ENCODE measurements at regions not wholly inside any gene's neighbourhood (a gene's known extent, or its start where the extent isn't known, plus 50 kb on each side); places are given as distances from the start of the nearest gene placed in this dataset.
"Not testable (repeated sequence)": the region's sequence is repeated elsewhere in the genome, so short reads cannot be mapped to it uniquely, and the experiment has no call there.

- no peak for DNase-seq (ENCODE audit: low spot score)
Measured at GRCh38 chr12:5262450-5262849, 169.5 kb upstream of the NTF3 start.

GRCh38 chr12:5262885-5263284 is 169.0 kb upstream of the NTF3 start:
- DNase-seq (ENCODE audit: low spot score): no peak

- DNase-seq (ENCODE audit: low spot score): no peak
Measured at GRCh38 chr12:5264006-5264405, 167.9 kb upstream of the NTF3 start.

- DNase-seq (ENCODE audit: low spot score): no peak
Measured at GRCh38 chr12:5267603-5268423, 164.1 kb upstream of the NTF3 start.

- DNase-seq (ENCODE audit: low spot score): no peak
Measured at GRCh38 chr12:5268424-5269210, 163.3 kb upstream of the NTF3 start.

GRCh38 chr12:5269846-5270245 is 162.1 kb upstream of the NTF3 start:
- no peak for DNase-seq (ENCODE audit: low spot score)

GRCh38 chr12:5272018-5272785 is 159.7 kb upstream of the NTF3 start:
- no peak for DNase-seq (ENCODE audit: low spot score)

DNA sequence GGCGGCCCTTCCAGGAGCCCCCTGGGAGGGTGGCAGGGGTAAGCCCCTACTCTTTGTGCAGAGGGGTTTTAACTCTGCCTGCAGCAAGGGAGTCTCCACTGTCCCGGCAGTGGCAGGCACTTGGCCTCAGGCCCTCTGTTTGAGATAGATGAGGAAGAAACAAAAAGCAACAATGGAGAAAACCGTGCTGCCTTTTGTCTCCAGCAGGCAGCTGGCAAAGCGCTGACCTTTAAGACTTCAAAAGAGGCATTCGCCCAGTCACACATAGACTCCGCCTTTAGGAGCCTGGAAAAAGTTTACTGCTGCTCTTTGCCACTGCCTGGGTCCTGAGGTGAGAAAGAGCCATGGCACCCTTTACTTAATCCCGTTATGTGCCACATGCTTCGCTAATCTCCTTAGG is 158.2 kb upstream of the NTF3 start:
- DNase-seq (ENCODE audit: low spot score): no peak

GRCh38 chr12:5276327-5276880 is 155.5 kb upstream of the NTF3 start:
- no peak for DNase-seq (ENCODE audit: low spot score)

GRCh38 chr12:5280086-5280485 is 151.8 kb upstream of the NTF3 start:
- DNase-seq (ENCODE audit: low spot score): no peak

- DNase-seq (ENCODE audit: low spot score): not testable (repeated sequence)
Measured at GRCh38 chr12:5290368-5290767, 141.5 kb upstream of the NTF3 start.

DNA sequence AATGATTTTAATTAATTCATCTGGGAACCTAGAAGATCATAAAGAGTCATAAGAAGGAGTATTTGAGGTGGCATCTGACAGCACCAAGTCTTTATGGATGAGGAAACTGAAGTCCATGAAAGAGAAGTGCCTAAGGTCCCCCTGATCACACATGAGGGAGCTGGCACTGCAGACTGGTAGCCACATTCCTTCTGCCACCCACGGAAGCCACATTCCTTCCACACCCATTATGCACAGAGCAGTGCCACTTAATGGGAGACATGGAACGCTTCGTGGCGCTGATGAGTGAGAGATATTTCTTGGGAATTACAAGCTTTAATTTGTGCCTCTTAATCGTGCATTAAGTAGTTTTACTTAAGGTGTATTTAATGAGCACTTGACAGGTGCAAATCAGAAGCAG is 139.3 kb upstream of the NTF3 start:
- no peak for DNase-seq (ENCODE audit: low spot score)

DNA sequence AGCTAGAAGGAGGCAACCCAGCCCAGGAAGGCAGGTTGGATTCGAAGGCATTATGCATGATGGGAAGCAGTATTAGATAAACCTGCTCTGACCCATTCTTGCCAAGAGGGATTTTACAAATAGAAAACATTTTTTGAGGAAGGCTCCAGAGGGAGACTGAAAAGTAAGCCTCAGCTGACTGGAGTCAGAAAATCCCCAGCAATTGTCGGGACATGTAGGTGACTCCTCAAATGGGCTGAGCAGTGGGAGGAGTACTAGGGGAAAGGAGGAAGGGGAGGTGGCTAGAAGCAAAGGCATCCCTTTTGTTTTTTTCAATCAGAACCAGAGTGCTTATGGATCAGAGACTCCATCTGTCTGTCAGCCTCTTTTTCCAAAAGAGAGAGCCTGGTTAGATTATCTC is 138.1 kb upstream of the NTF3 start:
- no peak for DNase-seq (ENCODE audit: low spot score)

- no peak for DNase-seq (ENCODE audit: low spot score)
Measured at GRCh38 chr12:5294274-5295070, 137.4 kb upstream of the NTF3 start.

DNA sequence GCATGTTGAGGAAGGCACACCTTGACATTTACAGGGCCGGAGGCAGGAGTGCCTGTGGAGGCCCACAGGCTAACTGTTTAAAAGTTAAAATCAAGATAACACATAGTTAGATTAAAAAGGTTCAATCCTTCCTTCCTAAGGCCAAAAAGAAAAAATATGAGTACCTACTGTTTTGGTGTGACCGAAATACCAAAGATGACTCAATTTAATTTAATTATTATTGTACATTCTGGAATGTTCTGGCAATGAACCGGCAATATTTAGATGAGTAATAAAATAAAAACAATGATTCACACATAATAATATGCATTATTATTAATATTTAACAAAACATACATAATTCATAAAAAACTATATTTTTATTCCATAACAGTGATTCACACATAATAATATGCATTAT is 136.8 kb upstream of the NTF3 start:
- no peak for DNase-seq (ENCODE audit: low spot score)

- no peak for DNase-seq (ENCODE audit: low spot score)
Measured at GRCh38 chr12:5295996-5296395, 135.9 kb upstream of the NTF3 start.

DNA sequence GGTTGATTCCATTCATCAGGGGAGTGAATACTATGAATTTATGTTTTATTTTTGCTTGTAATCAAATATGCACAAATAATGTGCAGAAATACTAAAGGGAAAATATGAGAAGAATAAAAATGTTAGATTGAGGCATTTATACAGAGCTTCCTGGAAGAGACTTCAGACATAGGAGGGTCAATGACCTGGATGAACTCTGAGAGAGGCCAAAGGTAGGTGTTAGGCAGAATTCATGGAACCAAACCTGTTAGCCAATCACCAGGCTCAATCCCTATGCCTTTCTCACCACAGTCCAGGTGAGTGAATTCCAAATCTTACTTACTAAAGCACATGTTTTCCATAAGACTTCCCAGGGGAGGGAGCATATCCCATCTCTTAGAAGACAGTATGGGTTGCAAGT is 130.4 kb upstream of the NTF3 start:
- DNase-seq (ENCODE audit: low spot score): no peak

- DNase-seq (ENCODE audit: low spot score): no peak
Measured at GRCh38 chr12:5305425-5305824, 126.5 kb upstream of the NTF3 start.

DNA sequence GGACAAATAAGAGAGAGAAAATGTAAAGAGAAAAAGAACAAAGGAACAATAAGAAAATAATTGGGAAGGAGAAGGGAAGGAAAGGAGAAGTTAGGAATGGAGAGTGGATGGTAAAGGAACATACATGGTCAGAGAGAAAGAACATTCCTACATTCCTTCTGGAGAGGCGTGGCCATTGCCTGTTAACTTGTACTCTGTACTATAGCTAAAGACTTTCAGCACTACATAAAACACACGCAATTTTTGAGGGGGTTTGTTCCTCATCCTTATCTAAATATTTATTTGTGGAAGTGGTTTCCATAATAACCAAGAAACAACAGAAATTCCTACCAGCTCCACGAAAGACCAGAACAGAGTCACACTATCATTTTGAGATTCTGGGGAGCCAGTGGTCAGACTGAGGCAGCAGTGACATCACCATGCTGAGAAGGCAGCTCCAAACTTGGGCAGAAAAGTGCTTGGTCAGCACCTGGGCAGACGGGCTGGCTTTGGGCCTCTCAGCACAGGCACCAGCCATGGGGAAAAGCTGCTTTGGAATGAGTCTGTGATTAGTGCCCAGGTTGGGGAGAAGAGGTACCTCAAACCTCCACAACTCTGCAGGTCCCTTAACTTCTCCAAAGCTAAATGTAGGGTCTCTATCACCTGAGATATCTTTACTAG is 125.9 kb upstream of the NTF3 start:
- no peak for DNase-seq (ENCODE audit: low spot score)

DNA sequence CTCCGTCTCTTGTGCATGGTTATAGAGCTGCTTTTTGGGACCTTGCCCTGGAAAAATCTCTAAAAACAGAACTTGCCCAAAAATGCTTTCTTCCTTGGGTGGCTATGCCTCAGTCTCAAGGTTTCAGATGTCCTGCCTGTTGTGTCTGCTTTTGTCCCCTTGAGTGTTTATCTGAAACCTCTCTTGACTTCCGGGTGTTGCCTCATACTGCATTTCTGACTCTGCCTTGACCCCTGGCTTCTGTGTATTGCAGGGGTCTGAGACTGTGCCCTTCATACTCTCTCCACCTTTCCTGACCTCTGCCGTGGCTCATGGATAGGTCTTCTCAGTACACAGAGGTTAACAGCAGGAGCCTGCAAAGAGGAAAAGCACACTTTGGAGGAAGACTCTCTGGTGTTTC is 124.8 kb upstream of the NTF3 start:
- DNase-seq (ENCODE audit: low spot score): no peak

- no peak for DNase-seq (ENCODE audit: low spot score)
Measured at GRCh38 chr12:5308216-5308615, 123.7 kb upstream of the NTF3 start.
